ENCODE measurements at regions not wholly inside any gene's neighbourhood (a gene's known extent, or its start where the extent isn't known, plus 50 kb on each side); places are given as distances from the start of the nearest gene placed in this dataset.

- TF ChIP-seq, protein P1, sequence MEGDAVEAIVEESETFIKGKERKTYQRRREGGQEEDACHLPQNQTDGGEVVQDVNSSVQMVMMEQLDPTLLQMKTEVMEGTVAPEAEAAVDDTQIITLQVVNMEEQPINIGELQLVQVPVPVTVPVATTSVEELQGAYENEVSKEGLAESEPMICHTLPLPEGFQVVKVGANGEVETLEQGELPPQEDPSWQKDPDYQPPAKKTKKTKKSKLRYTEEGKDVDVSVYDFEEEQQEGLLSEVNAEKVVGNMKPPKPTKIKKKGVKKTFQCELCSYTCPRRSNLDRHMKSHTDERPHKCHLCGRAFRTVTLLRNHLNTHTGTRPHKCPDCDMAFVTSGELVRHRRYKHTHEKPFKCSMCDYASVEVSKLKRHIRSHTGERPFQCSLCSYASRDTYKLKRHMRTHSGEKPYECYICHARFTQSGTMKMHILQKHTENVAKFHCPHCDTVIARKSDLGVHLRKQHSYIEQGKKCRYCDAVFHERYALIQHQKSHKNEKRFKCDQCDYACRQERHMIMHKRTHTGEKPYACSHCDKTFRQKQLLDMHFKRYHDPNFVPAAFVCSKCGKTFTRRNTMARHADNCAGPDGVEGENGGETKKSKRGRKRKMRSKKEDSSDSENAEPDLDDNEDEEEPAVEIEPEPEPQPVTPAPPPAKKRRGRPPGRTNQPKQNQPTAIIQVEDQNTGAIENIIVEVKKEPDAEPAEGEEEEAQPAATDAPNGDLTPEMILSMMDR (IDR thresholded peaks at IDR 0.05): no peak
- no peak for TF ChIP-seq EZH2 (IDR thresholded peaks at IDR 0.05; ENCODE audit: borderline replicate concordance, insufficient read depth, low read depth, low read length, poor library complexity, severe bottlenecking)
Measured at GRCh38 chr4:108567831-108568230, 52.5 kb upstream of the RPL34 start.

Data from B cell (primary cell).